OCI-LY3 (cell line): ENCODE measurements at regions not wholly inside any gene's neighbourhood (a gene's known extent, or its start where the extent isn't known, plus 50 kb on each side); places are given as distances from the start of the nearest gene placed in this dataset.

Experiments
- EZH2phosphoT487 ChIP-seq: fragments of 200-600 bp; shearing (Covaris generic); IDR thresholded peaks from 2 replicates; pipeline ENCODE4 v1.6.1; 2018; ENCODE audit warnings: antibody characterized with exemption, mixed run types, low read depth
- TF ChIP-seq, protein P1 (sequence below): fragments of 200-600, 300-600 bp; sonication (generic); IDR thresholded peaks from 2 replicates; pipeline ENCODE4 v1.5.1; 2014; ENCODE audit warnings: antibody characterized with exemption, low read length, low read depth

DNA sequence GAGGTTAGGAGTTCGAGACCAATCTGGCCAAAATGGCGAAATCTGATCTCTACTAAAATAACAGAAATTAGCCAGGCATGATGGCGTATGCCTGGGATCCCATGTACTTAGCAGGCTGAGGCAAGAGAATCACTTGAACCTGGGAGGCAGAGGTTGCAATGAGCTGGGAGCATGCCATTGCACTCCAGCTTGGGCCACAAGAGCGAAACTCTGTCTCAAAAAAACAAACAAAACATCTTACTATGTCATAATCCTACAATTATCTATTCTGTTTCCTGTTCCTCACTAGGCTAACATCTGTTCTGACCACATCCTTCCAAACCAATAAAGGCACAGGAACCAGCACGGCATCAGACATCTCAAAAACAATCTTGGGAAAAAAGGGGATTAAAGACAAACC, 361.8 kb upstream of the UBE2E3 start:
- TF ChIP-seq, protein P1, sequence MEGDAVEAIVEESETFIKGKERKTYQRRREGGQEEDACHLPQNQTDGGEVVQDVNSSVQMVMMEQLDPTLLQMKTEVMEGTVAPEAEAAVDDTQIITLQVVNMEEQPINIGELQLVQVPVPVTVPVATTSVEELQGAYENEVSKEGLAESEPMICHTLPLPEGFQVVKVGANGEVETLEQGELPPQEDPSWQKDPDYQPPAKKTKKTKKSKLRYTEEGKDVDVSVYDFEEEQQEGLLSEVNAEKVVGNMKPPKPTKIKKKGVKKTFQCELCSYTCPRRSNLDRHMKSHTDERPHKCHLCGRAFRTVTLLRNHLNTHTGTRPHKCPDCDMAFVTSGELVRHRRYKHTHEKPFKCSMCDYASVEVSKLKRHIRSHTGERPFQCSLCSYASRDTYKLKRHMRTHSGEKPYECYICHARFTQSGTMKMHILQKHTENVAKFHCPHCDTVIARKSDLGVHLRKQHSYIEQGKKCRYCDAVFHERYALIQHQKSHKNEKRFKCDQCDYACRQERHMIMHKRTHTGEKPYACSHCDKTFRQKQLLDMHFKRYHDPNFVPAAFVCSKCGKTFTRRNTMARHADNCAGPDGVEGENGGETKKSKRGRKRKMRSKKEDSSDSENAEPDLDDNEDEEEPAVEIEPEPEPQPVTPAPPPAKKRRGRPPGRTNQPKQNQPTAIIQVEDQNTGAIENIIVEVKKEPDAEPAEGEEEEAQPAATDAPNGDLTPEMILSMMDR = no peak
- no peak for TF ChIP-seq EZH2phosphoT487
